GM18511 (cell line): ENCODE measurements at regions not wholly inside any gene's neighbourhood (a gene's known extent, or its start where the extent isn't known, plus 50 kb on each side); places are given as distances from the start of the nearest gene placed in this dataset.

Experiments used
- ATAC-seq: cut with Tn5 transposase; IDR thresholded peaks from one replicate; pipeline ENCODE4 v1.9.1; 2021; ENCODE audit warnings: mild to moderate bottlenecking, moderate library complexity; ENCODE audit not compliant: unreplicated experiment

- no peak for ATAC-seq
Measured at GRCh38 chr22:47848184-47848920, 1085.9 kb downstream of the TBC1D22A start.

GRCh38 chr22:47847131-47847890 lies 1084.9 kb downstream of the TBC1D22A start:
- ATAC-seq = no peak

GRCh38 chr22:47846206-47846605 lies 1083.8 kb downstream of the TBC1D22A start:
- no peak for ATAC-seq

DNA sequence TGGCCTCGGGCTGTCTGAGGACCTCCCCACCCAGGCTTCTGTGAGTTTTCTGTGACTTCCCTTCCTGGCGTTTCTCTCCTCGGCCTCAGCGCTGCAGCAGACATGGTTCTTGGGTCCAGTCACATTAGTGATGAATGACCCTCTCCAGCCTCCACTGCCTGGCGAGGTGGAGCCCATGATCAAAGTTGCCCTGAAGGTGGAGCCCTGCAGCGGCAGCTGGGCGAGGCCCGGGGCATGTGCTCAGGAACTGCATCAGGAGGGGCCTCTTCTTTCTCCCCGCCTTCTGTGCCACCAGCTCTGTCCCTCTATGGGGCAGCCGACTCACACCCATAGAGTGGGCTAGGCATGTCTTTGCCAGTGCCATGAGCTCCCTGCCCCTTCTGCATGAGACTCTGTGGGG lies 1079.7 kb downstream of the TBC1D22A start:
- no peak for ATAC-seq

- ATAC-seq = no peak
Measured at GRCh38 chr22:47841156-47841555, 1078.7 kb downstream of the TBC1D22A start.

- no peak for ATAC-seq
Measured at GRCh38 chr22:47839595-47840227, 1077.3 kb downstream of the TBC1D22A start.

DNA sequence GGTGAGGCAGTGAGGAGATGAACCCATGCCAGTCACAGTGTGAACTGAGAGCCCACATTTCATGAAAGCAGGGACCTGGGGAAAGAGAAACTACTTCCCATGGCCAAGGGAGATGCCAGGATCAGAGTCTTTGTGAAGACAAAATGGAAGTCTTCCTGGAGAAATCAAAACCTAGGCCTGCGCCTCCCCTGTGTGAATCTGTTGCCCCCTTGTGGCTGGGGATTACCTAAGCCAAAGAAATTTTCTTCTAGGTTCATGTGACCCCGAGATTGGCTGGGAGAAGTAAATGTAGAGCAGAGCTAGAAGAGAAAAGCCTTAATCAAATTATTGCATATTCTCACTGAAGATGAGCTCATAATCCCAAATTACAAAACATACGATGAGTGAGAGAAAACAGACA lies 1075.3 kb downstream of the TBC1D22A start:
- ATAC-seq = no peak

GRCh38 chr22:47836957-47837356 lies 1074.5 kb downstream of the TBC1D22A start:
- ATAC-seq = no peak

GRCh38 chr22:47835726-47836125 lies 1073.3 kb downstream of the TBC1D22A start:
- ATAC-seq = no peak

DNA sequence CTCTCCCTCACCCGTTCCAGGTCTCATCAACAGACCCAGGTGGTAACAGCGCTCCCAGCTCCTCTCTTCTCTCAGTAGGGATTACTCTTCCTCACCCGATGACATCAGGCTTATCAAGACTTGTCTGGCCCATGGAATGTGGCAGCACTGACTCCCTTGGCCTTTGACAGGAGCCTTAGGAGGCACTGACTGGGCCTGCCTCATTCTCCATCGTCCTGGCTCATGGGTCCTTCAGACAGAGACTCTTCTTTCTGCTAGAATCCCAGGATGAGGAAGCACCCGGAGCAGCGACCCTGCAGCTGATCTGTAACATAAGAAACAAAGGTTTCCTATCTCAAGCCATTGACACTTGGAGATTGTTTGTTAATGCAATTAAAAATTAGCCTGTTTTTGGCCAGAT lies 1063.6 kb downstream of the TBC1D22A start:
- ATAC-seq = no peak

DNA sequence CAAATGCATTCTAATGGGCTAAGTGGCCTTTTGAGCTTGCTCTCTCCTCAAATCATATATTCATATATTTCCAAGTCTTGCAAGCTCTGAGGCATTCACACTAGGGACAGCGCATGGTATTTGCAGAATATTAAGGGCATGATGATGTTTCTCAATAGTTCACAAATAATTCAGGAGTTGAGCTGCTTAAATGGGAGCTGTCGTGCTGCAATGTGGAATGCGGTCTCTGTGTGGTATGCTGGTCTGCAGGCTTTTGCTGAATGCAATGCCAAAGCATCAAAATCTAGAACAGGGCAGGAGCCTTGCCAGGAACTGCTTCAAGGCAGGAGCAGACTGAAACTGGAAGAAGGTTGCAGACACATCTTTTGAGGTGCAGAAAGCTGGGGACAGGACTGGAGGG lies 1060.0 kb downstream of the TBC1D22A start:
- no peak for ATAC-seq

DNA sequence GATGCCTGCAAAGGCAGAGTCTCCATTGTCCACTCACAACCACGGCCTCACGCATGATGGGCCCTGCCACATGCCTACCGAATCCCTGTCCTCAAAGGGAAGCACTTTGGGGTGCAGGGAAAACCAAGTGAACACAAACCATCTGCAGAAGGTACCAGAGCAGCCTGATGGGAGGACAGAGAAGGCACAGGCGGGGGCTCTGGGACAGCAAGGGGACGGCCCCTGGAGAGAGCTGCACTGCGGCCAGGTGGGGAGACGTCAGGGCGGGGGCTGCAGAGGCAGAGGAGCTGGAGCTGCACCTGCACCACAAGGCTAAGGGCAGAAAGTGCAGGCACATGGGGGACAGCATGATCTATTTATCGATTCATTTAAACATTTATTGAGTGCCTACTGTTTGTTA lies 1056.0 kb downstream of the TBC1D22A start:
- ATAC-seq = no peak

- ATAC-seq = no peak
Measured at GRCh38 chr22:47817380-47817779, 1054.9 kb downstream of the TBC1D22A start.

DNA sequence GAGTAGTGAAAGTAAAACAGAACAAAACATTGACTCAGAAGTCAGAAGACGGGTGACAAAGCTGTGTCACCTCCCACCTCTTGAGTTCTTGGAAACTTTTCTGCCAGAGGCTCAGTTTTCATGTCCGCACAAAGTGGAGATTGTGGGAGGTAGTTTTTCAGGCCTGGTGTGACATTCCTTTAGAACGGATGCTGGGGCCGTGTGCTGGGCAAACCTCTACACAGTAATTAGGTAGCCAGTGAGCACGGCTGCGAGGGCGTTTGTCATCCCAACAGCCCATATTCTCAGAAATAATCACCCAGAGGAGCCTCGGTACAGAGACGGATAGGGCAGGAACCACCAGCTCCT lies 1054.4 kb downstream of the TBC1D22A start:
- no peak for ATAC-seq

DNA sequence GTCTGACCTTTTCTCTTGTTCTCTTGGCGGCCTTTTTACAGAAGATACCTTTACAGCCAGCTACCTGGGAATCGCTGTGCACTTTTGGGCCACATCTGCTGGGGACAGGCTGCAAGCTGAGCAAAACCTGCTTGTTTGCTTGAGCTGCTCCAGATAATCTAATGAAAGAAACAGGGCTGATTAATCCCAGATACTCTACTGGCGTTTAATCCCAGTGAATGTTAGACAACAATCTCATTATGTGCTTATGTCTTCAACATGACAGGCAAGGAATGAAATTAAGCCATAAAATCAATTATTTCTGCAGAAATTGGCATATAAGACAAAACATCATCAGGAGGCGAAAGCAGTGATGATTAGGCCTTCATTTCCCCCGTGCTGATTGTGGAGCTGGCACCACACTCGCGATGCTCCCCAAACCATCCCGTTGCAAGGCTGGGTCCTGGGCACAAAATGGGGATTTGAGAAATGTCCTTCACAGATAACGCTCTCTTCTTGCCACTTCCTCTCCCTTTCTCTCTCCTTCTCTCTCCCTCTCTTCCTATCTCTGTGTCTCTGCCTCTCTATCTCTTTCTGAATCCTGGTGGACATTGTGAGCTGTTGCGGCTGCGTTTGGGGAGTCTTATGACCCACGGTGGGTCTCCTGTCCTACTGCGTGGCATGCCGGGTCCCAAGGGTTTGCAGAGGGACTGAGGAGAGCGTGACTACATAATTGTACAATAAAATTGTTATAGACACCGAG lies 1053.8 kb downstream of the TBC1D22A start:
- no peak for ATAC-seq

DNA sequence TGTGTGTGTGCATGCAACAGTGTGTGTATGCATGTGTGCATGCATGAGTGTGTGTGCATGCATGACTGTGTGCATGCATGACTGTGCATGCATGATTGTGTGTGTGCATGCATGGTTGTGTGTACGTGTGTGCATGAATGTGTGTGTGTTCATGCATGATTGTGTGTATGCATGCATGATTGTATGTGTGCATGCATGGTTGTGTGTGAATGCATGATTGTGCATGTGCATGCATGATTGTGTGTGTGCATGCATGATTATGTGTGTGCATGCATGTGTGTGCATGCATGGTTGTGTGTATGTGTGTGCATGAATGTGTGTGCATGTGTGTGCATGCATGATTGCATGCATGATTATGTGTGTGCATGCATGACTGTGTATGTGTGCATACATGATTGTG lies 1052.0 kb downstream of the TBC1D22A start:
- no peak for ATAC-seq

- no peak for ATAC-seq
Measured at GRCh38 chr22:47813661-47814060, 1051.2 kb downstream of the TBC1D22A start.

- no peak for ATAC-seq
Measured at GRCh38 chr22:47811971-47812370, 1049.5 kb downstream of the TBC1D22A start.

DNA sequence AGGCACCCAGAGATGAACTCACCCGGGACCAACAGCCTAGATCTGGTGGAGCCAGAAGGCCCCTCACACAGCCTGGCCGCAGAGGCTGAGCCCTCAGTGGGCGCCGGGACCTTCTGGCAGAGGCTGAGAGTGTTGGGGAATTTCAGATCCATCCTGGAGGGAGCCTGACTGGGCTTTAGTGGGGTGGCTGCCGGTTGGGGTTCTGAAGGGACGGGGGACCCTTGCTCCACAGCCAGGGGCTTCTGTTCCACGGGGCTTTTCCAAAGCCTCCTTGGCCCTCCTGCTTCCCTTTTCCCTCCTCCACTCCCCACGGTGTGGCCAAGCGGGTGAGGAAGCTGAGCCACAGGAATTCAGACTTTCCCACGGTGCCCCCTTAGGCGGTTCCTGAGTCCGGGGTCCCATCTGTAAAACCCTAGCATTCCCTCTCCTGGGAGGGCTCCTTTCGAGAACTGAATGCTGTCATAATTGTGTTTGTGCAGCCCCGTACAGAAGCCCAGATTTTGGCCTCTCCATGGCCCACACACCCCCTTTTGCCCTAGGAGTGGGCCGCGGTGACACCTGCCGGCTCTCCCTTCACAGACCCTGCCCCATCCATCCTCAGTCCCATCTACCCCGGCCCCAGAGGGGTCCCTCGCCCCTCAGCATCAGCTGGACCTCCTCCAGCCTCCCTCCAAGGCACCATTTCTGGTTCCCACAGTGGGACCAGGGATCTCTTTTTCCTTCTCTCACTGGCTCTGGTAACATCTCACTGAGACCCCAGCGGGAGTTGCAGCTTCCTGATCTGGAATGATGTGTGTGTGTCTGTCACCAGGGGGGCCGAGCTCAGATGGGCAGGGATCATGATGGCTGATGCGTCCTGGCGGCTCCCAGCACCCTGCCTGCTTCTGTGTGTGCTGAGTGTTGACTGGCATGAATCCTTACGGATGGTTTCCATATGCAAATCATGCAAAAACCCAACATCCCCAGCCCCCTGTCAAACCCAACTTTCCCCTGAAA lies 1048.4 kb downstream of the TBC1D22A start:
- ATAC-seq = no peak
